Hematopoietic multipotent progenitor cell treated with erythropoietin and hydrocortisone succinate and interleukin-3 and kit ligand, for 4 days (in vitro differentiated cells): ENCODE measurements at regions not wholly inside any gene's neighbourhood (a gene's known extent, or its start where the extent isn't known, plus 50 kb on each side); places are given as distances from the start of the nearest gene placed in this dataset.
"Not testable (repeated sequence)": the region's sequence is repeated elsewhere in the genome, so short reads cannot be mapped to it uniquely, and the experiment has no call there.

ENCODE experiments used
- DNase-seq: peaks from one replicate; pipeline ENCODE4 v3.0.0-alpha.2; 2015

DNA sequence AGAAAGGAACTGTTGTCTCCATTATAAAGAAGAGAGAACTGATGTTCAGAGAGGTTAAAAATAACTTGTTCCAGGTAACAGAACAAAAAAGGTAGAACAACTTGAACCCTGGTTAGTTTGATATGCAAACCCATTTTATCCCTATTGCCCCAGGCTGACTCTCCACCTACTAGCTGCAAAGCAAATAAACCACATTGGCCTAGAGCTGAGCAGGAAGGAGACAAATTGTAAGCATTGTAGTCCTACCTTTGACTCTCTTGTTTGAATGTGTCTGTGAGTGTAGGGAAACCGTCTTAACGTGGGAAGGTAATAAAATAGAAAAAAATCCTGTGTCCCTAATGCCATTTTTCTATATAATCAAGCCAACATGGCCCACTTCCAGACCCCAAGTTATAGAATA is 126.4 kb downstream of the CCER1 start:
- no peak for DNase-seq

- DNase-seq = no peak
Observed at GRCh38 chr12:90827567-90827966, 127.4 kb downstream of the CCER1 start.

- no peak for DNase-seq
Observed at GRCh38 chr12:90826036-90826435, 128.9 kb downstream of the CCER1 start.

DNA sequence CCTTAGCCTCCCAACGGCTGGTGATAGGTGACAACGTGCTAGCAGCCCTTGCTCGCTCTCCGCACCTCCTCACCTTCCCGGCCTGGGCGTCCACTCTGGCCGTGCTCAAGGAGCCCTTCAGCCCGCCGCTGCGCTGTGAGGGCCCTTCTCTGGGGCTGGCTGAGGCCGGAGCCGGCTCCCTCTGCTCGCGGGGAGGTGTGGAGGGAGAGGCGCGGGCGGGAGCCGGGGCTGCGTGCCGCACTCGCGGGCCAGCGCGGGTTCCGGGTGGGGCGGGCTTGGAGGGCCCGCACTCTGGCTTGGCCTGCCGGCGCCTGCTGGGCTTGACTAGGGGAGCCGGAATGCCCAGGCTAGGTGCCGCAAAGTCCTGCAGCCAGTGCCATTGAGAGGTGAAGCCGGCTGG is 131.1 kb downstream of the CCER1 start:
- DNase-seq = no peak

DNA sequence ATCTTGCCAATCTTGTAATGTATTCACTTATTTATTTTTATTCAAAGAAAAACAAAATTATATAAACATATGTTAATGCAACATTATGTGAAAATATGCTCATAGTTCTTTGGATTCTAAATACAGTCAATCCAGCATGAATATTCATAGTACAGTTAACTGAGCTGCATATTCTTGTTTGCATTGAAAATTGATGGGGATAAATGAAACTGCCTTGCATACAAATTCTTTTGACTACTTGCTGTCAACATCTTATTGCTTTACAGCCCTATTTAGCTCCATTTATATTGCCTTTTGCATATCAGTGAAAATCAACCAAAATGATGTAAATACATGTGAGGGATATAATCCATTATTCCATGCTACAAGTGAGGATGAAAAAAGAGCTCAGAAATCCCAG is 135.3 kb downstream of the CCER1 start:
- DNase-seq = no peak

DNA sequence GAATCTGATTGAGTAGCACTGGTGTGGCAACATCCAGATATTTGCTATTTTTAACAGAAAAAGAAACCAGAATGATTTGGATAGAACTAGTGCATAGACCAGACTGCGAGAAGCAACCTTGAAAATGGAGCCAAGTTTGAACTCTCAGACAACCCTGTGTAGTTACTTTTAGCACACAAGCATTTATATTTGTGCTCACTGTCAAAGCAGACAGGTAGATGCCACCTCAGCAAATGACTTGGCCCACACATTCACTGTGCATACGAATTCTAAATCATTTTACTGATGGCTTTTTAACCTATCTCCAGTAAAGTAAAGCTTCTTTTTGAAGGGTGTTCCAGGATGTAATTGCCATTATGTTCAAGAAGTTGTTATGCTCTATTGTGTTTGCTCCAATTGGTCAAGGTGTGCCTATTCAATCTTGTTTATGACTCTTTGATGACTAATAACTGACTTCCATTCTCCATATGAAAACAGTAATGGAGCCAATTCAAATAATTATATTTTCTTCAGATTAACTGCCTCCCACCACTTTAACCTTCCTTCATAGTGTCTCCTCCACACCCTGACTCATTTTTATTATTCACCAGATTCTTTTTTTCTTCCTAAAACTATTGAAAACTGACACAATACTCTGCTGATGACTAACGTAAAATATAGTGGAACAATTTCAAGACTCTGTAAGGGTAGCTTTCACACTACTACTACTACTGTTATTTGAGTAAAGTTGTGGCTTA is 138.5 kb downstream of the CCER1 start:
- no peak for DNase-seq

DNA sequence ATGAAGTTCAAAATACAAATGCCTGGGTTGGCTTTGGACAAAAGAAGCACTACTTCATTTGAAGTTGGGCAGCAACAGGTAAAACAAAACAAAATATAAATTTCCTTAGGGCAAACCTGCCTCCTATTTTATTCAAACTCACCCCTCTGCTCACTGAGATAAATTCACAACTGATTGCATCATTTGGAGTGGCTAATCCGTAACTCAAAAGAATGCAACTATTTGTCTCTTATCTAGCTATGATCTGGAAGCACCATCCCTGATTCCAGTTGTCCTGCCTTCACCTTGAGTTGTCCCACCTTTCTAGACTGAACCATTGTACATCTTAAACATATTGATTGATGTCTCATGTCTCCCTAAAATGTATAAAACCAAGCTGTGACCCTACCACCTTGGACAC is 145.0 kb downstream of the CCER1 start:
- DNase-seq = no peak

DNA sequence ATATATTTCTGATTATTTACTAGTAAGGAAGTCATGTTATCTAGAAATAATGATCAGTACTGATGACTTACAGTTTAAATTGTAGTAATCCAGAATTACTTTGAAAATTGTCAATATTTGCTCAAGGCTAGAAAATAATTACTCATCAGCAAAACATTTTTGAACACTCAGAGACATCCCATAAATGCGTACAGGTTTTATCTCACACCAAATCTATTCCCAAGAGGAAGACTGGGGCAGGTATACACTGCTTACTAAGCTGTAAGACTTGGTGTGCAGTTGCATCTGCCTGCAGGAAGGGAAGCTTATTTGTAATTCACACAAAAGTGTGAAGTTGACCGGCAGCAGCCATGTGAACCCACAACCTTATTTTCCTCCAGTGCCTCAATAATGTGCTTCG is 146.4 kb downstream of the CCER1 start:
- DNase-seq = no peak

- DNase-seq = no peak
Observed at GRCh38 chr12:90802727-90803126, 152.2 kb downstream of the CCER1 start.

GRCh38 chr12:90801776-90802175 is 153.2 kb downstream of the CCER1 start:
- no peak for DNase-seq

DNA sequence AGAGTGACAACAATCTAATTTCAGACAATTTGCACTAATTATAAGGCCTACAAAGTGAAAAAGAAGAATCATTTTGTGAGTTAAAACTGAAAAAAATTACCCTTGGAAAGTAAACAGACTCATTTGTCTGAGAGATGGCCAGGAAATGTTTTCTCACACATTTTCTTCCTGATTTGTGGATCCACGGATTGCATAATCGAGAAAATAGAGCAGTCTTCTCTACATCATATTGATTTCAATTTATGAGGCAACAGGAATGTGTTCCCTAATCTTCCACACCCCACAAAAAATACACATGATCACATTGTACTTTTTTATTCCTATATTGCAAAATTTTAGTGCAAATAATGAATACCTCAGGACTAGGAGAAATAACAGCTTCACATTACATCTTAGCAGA is 160.8 kb downstream of the CCER1 start:
- no peak for DNase-seq

DNA sequence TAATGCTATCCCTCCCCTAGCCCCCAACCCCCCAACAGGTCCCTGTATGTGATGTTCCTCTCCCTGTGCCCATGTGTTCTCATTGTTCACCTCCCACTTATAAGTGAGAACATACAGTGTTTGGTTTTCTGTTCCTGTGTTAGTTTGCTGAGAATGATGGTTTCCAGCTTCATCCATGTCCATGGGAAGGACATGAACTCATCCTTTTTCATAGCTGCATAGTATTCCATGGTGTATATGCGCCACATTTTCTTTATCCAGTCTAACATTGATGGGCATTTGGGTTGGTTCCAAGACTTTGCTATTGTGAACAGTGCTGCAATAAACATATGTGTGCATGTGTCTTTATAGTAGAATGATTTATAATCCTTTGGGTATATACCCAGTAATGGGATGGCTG is 162.3 kb downstream of the CCER1 start:
- not testable (repeated sequence) for DNase-seq

GRCh38 chr12:90791445-90791844 is 163.5 kb downstream of the CCER1 start:
- no peak for DNase-seq

DNA sequence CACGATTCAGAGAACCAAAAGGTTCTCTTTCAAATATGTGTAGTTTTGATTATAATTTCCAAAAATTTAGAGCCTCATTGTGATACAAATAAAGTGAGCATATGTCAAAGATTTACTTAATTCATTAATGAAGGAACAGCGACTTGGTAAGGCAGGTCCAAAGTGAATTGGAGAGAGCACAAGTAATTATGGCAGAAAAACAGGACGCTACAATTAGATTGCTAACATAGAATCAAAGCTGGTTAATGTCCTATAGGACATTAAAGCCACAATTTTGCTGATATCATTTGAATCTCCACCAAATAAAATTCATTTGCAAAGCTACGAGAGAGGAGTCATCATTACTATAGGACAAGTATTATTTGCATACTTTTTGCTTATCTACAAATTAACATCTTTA is 164.2 kb downstream of the CCER1 start:
- DNase-seq = no peak

DNA sequence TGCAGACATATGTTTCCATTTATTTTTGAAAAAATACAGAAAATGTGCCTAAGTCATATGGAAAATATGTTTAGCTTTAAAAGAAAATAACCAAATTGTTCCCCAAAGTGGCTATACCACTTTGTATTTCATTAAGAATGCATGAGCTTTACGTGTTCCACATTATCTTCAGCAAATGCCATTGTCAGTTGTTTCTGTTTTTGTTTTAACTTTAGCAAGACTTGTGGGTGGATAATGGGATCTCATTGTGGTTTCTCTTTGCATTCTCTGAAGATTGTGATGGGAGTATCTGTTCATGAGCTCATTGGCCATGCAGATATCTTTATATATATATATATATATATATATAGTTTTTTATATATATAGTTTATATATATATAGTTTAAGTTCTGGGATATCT is 181.5 kb downstream of the CCER1 start:
- no peak for DNase-seq

DNA sequence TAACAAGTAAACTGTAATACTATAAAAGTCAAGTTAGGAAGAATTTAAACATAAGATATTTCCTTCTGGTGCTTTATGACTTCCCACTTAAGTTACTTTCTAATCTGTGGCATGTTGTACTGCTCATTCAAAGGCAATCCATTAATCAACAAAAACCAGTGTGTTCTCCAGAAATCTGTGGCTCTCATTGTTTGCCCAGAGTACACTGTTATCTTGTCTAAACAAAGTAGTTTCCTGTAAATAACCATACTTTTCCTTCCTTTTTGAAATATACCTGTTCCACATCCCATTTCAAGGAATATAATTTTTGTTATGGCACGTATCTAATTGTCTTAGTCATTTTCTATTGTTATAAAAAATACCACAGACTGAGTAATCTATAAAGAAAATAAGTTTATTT is 184.1 kb downstream of the CCER1 start:
- DNase-seq = no peak

GRCh38 chr12:90757957-90758356 is 197.0 kb downstream of the CCER1 start:
- DNase-seq = no peak

DNA sequence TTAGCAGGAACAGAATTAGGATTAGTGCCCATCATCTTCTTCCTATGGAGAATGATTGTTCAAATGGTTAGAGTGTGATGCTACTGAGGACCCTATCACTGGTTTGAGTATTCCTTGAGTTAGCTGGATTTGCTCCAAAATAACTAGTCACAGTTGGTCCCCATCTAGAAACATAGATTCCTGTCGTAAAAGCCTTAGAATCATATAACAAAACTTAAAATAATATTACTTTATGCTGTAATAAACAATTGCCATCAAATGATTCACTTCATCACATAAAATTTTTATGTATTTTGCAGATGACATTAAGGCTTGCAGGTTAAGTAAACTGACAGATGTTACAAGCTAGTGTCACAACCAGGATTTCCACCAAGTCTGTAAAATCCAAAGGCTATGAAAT is 209.8 kb downstream of the CCER1 start:
- no peak for DNase-seq

DNA sequence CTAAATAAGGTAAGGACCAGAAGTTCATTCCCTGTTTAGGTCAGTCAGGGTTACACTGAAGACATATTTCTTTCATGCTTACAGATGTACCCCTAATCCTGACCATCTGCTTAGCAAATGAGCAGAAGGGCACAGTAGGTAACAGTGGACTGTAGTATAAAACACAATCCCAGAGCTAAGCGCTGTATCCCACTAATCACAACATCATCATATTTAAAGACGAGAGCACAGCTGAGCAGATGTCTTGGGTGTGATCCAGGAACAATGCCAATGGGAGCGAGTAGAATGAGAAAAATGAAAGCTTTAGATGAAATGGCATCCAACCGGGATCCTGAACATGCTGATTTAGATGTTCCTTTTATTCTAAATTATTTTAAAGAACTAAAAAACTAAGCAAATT is 213.4 kb downstream of the CCER1 start:
- no peak for DNase-seq

DNA sequence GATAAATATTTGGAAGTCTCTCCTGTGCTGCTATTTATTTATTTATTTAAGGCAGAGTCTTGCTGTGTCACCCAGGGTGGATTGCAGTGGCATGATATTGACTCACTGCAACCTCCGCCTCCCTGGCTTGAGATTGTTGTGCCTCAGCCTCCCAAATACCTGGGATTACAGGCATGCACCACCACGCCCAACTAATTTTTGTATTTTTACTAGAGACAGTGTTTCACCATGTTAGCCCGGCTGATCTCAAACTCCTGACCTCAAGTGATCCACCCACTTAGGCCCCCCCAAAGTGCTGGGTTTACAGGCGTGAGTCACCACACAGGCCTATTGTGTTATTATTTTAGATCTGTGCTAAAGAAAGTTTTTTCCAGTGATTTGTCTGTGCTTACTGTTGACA is 225.2 kb downstream of the CCER1 start:
- no peak for DNase-seq

DNA sequence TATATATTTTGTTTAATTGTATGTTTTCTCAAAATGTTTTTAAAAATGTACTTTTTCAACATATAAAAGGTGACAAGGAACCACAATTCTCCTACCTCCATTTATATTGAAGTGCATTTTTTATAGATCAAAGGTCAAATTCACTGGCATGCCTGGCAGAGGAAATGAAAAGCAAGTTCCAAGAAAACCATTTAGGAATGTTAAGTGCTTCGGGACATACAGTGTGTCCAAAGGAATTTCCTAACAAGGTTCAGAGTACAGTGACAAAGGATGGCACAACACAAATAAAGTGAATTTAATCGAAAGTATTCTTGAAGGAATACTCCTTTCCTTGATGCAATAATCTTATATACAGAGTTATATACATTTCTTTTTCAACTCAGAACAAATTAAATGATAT is 242.3 kb downstream of the CCER1 start:
- DNase-seq = no peak

GRCh38 chr12:90710711-90711110 is 244.3 kb downstream of the CCER1 start:
- DNase-seq = no peak

GRCh38 chr12:90706036-90706435 is 248.9 kb downstream of the CCER1 start:
- DNase-seq = no peak

GRCh38 chr12:90695415-90695814 is 259.6 kb downstream of the CCER1 start:
- no peak for DNase-seq

- no peak for DNase-seq
Observed at GRCh38 chr12:90690120-90690519, 264.9 kb downstream of the CCER1 start.

DNA sequence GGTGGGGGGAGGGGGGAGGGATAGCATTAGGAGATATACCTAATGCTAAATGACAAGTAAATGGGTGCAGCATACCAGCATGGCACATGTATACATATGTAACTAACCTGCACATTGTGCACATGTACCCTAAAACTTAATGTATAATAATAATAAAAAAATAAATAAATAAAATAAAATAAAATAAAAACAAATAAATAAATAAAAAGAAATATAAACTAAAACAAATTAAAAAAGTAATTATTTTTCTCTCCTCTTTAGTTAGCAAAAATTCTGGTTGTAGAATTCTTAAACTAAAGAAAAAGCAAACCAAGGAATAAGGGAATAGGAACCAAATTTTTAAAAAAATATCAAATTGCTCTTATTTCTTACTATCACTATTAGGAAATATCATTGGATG is 267.3 kb downstream of the CCER1 start:
- DNase-seq = not testable (repeated sequence)
